HG02885 (cell line): ENCODE measurements at regions not wholly inside any gene's neighbourhood (a gene's known extent, or its start where the extent isn't known, plus 50 kb on each side); places are given as distances from the start of the nearest gene placed in this dataset.

ENCODE experiments used
- ATAC-seq: cut with Tn5 transposase; IDR thresholded peaks from one replicate; pipeline ENCODE4 v1.9.1; 2021; ENCODE audit warnings: mild to moderate bottlenecking; ENCODE audit not compliant: unreplicated experiment, poor library complexity

DNA sequence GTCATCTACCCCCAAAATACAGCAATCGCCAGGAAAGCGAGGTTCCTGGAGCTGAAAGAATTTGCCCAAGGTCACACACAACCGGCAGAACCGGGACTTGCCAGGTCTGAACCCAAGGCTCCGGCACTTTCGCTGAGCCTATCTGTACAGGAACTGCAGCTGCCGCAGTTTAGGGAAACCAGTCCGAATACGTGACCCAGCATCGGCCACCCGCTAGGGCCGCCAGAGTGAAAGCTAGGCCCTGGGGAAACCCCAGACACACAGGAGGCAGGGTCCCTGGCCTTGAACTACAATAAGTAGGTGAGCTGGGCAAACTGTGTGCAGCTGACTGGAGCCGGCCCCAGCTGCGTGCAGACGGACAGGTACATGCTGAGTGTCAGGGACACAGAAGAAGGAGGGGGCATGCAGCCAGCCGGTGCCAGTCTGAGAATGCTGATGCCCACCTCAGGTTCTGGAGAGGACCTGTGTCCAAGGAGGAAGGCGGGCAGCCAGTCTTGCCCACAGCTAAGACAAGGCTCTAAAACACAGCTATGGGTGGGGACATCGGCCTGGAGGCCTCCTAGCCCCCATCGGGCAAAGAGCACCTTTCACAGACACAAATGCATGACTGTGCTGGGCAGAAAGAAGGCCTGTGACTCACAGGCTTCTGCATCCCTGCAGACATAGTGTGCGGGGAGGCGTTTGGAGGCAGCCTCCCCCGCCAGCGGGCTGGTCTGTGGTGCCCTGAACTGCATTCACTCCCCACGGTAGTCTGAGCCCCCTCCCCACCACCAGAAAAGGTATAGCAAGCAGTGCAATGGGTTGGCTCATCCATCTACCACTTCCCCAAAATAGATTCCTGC is 107.4 kb upstream of the ID2 start:
- ATAC-seq: peak; percentile 71

DNA sequence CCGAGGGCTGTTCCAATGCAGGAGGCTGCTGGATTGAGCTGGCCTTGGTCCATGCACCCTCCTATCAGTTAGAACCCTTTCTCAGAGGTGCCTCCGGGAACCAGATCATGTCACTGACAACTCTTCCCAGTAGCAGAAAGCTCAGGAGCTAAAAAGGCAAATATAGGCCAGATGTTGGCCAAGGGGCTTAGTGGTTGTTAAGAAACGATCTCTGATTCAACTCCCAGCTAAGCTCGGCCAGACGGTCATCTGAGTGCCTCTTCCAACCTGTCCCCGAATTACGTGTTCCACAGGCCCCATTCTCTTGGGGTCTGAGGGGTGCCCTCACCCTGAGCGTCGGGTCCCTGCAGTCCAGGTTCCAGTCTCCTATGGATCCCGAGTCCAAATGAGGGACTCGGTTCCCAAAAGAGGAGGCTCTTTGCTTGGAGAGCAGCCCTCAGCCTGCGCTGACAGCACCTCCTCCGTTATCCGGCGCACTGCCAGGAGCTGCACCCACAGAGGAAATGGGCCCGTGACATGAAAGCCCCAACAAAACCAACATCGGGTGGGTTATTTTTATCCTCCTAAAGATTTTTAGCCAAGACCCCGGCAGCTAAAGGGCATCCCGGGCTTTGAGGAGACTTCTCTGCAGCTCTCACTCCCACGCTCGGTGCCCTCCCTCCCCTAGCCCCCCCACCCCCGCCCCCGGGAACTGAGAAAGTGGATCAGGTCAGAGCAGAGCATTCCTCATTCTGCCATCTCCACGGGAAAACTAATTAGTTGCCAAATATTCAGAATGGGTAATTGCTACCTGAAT is 106.6 kb upstream of the ID2 start:
- ATAC-seq: peak; percentile 39

DNA sequence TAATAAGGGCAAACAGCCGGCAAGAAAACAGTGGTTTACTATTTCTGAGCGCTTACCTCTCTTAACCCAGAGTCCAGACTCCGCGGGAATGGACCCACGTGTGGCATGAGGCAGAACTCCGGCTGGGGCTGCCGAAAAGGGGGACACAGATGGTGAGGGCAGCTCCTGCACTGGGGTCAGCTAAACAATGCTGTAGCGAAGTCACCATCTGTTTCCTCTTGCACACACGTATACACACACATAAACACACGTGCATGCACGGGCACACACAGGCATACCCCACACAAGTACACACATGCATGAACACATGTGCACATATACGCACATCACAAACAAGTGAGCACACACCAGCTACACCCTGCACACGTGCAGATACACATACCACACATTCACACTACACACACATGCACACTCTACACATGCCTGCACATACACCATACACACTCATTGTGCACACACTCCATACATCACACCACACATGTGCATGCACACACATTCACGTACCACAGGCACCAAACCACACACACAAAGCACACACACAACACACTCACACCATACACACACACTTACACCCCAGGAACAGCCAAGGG is 105.9 kb upstream of the ID2 start:
- no peak for ATAC-seq

DNA sequence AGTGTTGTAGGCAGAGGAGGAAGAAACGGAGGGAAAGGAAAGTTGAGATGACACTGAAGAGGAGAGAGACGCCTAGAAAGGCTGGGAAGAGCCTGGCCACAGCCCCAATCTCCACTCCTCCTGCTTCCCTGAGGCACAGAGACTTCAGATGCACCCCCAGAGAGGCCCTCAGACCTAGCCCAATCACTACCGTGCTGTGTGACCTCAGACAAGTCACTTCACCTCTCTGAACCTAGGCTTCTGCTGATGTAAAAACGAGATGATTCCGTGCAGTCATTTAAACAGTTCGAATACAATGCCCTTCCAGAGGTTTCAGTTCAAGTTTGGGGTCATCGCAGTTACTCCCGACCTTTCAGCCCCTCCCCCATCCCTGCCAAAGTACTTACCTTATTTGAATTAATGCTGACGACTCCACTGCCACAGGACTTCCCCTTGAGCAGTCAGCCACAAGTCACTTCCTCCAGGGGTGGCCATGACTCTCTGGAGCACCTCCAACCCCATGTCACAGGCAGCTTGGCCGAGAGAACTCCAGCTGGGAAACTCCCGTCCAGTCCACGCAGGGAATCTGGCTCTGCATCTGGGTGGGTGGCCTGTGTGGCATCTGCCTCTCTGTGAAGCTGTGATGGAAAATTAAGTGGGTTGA is 105.2 kb upstream of the ID2 start:
- no peak for ATAC-seq

DNA sequence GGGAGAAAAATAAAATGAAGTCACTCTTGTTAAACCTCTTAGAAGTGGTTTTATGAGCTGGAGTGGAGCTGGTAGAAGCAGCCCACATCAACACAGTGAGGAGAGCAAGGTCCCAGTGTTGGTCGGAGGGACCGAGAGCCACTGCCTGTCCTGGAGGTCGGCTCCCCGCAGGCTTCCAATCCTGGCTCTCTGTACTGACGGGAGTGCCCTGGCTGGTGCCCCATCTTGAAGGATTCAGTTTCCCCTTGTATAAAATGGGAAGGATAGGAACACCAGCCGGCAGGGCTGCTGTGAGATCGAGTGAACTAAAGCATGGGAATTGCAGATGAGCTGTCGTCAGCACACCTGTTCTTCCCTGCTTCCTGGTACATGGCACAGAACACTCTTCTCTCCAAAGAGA is 104.3 kb upstream of the ID2 start:
- no peak for ATAC-seq

DNA sequence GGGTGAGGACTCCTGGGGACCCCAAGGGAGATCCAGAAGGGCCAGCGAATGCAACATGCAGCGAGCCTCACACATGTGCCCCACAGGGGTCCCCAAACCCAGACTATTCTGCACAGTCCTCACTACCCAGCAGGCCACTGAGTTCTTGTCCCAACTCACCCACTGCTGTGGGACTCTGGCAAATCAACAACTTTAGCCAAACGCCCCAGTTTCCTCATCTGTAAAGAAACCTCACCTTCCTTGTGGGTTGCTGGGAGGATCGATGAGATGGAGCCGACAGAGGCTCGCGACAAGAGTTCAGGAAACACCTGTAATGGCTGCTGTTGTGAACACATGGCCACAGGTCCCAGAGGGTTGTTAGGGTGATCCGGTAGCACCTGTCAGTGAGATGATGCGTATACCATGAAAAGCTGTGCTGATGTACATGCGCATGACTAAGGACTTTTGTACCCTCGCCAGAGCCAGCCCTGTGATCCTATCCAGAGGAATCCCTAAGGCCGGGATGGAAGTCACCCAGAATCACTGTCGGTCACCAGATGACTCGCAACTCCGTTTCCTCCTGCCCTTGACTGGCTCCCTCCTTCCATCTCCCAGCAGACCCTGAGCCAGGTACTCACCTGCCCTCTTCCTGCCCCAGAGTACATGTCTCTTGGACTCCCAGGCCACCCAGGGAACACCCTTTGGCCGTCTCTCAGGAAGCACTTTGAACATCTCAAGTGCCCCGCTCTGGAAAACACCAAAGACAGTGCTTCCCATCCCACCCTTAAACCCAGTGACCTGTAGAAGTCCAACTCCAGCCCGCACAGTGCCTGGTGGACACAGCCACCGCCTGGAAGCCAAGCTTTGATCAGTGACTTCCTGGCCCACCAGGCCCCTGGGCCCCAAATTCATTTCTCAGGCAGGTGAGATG is 103.3 kb upstream of the ID2 start:
- ATAC-seq: no peak

DNA sequence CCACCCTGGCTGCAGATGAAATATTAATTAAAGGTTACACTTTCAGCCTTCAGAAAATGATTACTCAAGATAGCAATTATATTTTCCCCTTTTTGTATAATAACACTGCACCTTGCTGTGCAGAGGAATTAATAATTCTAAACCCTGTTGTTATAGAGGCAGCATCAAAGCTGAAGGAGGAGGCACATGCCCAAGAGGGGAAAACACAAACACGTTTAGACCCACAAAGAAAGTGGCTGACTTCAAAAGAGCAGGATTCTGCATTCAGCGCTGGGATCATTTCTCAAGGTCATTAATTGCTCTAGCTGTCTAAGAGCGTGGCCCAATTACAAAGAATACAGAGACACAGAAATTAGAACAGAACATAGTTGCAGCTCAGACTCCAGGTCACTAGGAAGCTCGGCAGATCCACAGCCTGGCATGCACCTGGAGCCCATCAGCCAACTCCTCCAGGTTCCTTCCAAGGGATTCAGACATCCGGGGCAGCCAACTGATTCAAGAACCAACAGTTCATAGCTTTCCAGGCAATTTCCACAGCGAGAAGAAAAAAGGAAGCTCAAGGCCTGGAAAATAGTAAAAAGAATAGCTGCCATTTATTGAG is 102.3 kb upstream of the ID2 start:
- ATAC-seq: no peak

DNA sequence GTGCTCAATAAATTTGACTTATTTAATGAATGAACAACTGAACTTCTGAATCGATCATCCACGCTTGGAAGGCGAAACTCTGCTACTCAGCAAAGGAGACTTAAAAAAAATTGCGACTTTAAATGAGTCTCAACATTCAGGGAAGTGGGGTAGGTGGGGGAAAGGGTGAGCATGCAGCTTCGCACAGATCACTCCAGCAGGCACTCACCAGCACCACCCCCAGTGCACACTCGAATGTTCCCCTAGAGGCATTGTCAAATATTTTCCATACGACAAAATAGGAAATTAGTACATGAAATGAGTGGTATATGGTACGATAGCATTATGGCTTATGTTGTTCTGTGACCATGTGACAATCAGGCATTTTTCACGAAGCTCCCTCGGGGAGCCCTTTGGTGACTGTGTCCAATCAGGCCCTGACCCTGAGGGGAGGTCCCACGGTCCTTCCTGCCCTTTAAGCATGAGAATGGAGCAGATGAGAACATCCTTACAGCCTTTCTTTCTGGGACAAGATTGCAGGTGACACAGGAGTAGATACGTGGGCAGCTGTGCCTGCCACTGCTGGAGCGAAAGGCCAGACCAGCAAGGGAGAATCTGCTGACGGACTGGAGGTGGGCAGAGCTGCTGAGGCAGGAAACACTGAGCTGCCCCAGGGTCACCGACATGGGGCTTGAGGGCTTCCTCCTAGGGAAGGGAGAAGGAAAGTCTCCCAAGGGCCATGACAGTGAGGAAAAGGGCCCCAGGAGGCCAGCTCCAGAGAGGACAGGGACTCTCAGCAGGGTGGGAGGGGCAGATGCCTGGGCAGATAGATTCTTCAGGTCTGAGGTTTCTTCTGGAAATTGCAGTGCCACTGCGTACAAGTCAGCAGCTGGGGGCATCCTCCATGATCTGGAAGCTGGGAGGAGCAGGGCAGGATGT is 101.3 kb upstream of the ID2 start:
- ATAC-seq: no peak

DNA sequence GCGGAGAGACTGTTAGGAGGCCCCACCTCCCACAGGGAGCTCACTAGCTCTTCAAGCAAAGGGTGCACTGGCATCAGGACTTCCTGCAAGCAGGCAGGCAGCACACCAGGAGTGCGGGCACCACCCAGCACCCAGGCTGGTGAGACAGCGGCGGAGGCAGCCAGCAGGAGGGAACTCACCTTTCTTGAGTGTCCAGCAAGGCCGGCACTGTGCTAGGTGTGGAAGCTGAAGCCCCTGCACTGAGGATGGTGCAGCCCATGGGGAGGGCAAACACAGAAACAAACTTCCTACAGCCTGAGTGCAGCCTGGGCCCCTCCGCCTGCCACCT is 100.7 kb upstream of the ID2 start:
- no peak for ATAC-seq

DNA sequence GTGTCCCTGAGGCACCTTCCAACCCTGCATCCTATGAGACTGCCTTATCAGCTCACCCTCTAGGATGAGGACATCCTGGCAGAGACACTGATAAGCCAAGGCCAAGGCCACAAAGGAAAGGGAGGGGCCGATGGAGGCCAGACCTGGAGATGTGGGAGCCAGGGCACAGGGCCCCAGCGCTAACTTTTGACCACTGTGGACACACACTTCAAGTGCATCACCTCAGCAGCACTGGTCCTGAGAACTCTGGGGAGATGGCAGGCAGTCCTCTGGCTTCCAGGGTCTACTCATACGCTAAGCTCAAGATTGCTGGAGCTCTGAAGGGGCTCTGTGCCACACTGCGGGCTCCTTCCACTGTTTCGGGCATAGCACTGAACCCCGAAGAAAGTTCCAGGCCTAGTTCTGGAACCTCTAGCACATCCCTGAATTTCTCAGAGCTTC is 100.2 kb upstream of the ID2 start:
- ATAC-seq: no peak

DNA sequence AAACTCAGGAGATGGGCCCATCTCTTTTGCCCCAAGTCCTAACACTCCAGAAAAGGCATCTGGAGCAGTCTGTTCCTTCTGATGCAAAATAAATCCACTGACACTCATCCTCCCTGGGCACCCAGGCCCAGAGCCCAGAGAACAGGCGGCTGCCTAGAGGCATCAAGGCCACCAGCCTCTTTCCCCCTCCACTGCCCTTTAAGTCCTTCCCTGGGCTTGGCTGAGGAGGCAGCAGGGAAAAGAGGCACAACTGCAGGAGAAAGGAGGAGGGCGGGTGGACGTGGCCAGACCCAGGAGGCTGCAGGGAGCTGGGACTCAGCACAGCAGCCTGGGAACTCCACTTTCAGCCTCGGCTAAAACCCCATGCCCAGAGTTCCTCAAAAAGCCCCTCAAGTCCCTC is 99.7 kb upstream of the ID2 start:
- ATAC-seq: no peak

DNA sequence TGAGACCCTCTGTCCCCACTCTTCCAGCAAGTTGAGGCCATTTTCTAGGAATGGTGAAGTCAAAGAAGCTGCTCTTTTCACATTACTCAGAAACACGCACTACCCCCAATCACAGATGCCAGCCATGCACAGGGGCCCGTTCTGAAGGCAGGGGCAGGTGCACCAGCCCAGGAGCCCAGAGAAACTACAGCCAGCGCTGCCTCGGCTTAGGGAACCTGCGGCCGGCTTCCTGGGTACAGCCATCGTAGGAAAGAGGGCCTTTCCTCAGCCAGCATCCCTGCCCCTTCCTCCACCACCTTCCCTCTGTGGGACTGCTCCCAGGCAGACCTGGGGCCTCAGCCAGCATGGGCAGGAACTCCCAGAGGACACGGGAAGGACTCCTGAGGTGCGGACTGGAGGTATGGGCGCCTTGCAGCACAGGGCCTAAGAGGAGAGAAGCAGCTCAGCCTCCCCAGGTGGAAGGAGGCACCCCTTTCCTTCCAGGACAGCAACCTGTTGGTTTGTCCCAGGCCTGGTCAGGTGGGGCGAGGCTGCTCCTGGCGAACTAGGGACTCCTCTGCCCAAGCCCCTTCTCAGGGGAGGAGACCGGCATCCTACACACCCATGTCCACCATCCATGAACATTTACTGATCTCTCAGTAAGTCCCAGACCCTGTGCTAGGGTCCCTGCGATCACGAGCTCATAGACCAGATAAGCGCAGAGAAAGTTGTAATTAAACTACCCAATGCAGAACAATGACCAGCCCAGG is 99.0 kb upstream of the ID2 start:
- ATAC-seq: no peak

DNA sequence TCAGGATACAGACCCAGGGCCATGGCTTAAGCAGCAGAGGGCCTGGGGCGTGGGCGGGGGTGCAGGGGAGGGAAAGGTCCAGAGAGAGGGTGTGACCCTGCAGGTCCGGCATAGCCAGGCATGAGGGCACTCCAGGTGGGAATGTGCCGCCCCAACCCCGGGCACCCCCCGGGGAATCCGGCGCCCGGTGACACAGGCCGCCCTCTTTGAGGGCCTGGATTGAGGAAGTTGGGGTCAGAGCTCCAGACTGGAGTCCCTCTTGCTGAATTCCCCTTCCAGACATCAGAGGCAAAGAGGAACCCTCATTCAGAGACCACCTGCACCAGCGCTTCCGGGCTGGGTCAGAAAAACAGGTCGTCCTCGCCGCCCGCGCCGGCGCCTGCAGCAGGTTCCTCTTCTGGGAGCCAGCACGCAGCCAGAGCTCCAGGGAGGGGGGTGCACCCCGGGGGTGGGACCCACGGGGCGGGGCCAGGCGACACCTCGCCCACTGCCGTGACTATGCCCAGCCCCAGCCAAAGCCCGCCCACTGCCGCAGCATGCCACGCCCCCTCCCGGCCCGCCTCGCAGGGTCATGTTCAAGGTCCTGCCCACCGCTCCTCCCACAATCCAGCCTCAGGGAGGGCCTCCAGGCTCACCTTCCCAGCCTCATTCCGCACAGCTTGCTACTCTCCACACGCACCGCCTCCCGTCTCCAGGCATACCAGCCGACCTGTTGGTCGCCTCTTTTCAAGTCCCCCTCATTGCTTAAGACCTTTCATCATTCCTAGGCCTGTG is 98.3 kb upstream of the ID2 start:
- ATAC-seq: peak; percentile 84

DNA sequence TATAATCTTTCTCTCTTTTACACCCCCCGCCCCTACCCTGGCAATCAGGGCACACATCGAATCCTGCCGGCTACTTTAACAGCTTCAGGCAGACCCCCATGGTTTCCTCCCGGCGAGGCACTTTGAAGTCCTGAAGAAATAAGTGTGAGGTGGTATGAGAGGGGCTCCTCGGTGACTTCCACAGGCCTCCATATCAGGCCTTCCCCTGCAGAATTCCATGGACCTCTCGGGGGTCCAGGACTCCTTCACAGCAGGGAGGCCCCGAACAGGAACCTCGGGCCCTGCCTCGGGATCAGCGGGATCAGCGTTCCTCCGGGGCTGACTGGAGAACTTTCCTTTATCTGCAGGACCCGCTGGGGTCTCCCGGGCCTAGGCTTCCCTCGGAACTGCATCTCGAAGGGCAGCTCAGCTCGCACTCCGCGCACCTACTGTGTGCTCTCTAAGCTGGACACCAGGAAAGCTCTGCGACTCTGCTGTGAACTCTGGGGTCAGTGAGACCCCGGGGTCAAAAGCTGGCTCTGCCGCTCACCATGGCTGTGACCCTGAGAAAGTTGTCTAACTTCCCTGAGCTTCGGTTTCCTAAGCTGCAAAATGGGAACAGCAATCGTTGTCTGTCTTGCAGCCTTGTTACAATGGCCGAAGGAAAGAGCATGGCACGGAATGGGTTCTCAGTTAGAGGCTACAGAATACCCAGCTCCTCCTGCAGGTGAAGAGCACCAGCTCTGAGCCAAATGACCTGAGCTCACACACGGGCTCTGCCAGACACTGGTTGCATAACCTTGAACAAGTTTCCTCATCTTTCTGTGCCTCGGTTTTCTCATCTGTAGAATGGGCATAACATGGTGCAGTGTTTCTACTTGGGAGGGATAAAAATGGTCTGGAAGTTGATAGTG is 97.4 kb upstream of the ID2 start:
- no peak for ATAC-seq

DNA sequence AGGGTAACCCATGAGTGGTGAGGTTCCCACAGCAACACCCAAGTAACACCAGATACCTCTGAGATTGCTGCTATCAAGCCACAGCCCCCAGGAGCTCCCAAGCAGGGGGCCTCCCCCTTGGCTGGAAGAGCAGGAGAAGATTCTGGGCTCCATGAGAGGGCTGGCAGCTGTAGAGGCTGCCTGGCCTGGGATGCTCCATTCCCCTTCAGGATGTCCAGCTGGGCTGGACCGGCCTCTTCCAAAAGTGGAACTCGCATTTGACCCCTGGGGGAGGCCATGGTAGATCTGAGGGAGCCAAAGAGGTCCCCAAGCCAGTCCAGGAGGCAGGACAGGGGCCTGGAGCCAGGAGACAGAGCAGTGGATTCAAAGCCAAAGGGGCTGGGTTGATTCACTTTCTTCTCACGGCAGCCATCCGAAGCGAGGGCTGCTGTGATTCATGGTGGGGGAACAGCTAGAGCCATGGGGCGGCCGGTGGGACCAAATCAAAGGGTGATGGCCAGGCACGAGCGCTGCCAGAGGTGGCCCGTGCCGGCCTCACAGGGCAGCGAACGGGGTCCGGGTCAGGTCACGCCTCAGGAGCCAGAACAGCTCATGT is 95.3 kb upstream of the ID2 start:
- no peak for ATAC-seq
